Activated naive CD8-positive, alpha-beta T cell treated with anti-CD3 and anti-CD28 coated beads, Interleukin-2, amount 10 ng/mL, durations not matched to agents 7 days and 5 days (primary cell): ENCODE measurements at regions not wholly inside any gene's neighbourhood (a gene's known extent, or its start where the extent isn't known, plus 50 kb on each side); places are given as distances from the start of the nearest gene placed in this dataset.

Experiments
- ATAC-seq: fragments of 150-1000 bp; cut with Tn5 transposase; one replicate; pipeline ENCODE4 v1.10.0; 2021; ENCODE audit warnings: low read depth, moderate library complexity
- POLR2A ChIA-PET: fragments of 350-600 bp; sonication (Branson Sonifier 250); formaldehyde crosslinking; loops from one replicate; lab custom pipeline; 2021; ENCODE audit warnings: antibody characterized with exemption; lab: Charles Lee
- DNase-seq: peaks from one replicate; pipeline ENCODE4 v3.0.0; 2021
- H3K27ac Mint-ChIP-seq: one replicate; pipeline ENCODE4 v1.8.0; 2022; ENCODE audit warnings: mild to moderate bottlenecking, mixed read lengths
- H3K27me3 Mint-ChIP-seq: one replicate; pipeline ENCODE4 v1.8.0; 2022; ENCODE audit warnings: mild to moderate bottlenecking, moderate library complexity, mixed read lengths
- H3K36me3 Mint-ChIP-seq: one replicate; pipeline ENCODE4 v1.8.0; 2021; ENCODE audit warnings: mild to moderate bottlenecking, mixed read lengths
- H3K4me1 Mint-ChIP-seq: one replicate; pipeline ENCODE4 v1.8.0; 2021; ENCODE audit warnings: mixed read lengths
- H3K4me3 Mint-ChIP-seq: one replicate; pipeline ENCODE4 v1.8.0; 2022; ENCODE audit warnings: mild to moderate bottlenecking, moderate library complexity, mixed read lengths
- H3K9me3 Mint-ChIP-seq: one replicate; pipeline ENCODE4 v1.8.0; 2021; ENCODE audit warnings: mixed read lengths

- Mint-ChIP-seq H3K27me3 (no peaks in the 10 kb centered on the region), H3K4me3 (no peak overlapping the region), H3K4me1 (no peaks in the 10 kb centered on the region), H3K27ac (no peak overlapping the region), H3K9me3 (peaks cover 4% of the 10 kb centered on the region), H3K36me3 (no peaks in the 10 kb centered on the region)
- DNase-seq (no peak), ATAC-seq (no peak)
- POLR2A ChIA-PET = no interaction called here
Observed at GRCh38 chr4:137468836-137469235, 63.5 kb downstream of the PCDH18 start.

DNA sequence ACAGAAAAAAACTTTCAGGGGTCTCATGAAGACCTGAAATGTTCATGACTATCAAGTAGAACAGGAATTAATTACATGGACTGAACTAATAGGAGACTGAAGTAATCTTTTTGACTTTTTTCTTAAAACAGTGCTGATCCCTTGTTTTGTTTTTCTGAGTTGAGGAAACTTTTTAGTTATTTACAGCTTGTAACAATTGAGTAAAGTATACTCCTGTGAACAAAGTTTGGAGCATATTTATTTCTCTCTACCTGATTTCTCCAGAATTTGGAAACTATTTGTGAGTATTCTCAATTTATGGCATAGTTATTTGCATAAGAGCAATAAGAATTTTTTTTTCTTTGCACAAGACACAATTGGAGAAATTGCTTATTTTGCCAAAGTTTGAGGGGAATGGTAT, 64.8 kb downstream of the PCDH18 start:
- no peak overlapping the region for H3K27ac Mint-ChIP-seq

DNA sequence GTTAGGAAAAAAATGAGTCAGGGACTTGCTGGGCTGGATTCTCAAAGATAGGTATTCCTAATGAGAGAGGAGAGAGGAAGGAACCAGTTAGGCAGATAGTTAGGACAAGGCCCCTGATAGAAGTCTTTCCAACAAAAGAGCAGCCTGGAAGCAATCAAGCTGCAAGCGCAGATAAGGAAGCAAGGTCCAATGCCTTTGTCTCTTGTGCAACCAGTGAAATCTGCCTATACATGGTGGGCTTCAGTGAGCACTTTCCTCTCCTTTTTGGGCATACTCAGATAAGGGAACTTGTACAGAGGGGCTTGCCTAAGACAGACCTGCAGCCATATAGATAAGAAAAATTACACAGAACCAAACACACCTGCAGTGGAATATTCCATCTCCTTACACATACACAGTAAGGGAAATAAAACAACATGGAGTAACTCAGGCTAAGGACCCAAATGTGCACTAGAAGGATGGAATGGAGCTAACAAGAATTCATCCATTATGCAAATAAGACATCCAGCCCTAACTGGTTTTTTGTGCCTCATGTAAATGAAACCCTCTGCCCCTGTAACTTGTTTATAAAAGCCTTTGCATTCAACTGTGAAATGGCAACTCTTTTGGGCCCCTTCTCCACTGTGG, 68.8 kb downstream of the PCDH18 start:
- H3K4me1 Mint-ChIP-seq = no peaks in the 10 kb centered on the region
- H3K4me3 Mint-ChIP-seq = no peak overlapping the region
- no peaks in the 10 kb centered on the region for H3K27me3 Mint-ChIP-seq
- DNase-seq (no peak), ATAC-seq (no peak)
- no peak overlapping the region for H3K27ac Mint-ChIP-seq
- H3K36me3 Mint-ChIP-seq = no peaks in the 10 kb centered on the region
- H3K9me3 Mint-ChIP-seq = peaks cover 8% of the 10 kb centered on the region
- POLR2A ChIA-PET = no interaction called here

More for the DNA sequence above, 64.8 kb downstream of the PCDH18 start:
- Mint-ChIP-seq H3K36me3 (no peaks in the 10 kb centered on the region), H3K4me3 (no peak overlapping the region), H3K9me3 (peaks cover 6% of the 10 kb centered on the region), H3K4me1 (no peaks in the 10 kb centered on the region), H3K27me3 (no peaks in the 10 kb centered on the region)
- POLR2A ChIA-PET = no interaction called here
- DNase-seq = no peak
- ATAC-seq = no peak

DNA sequence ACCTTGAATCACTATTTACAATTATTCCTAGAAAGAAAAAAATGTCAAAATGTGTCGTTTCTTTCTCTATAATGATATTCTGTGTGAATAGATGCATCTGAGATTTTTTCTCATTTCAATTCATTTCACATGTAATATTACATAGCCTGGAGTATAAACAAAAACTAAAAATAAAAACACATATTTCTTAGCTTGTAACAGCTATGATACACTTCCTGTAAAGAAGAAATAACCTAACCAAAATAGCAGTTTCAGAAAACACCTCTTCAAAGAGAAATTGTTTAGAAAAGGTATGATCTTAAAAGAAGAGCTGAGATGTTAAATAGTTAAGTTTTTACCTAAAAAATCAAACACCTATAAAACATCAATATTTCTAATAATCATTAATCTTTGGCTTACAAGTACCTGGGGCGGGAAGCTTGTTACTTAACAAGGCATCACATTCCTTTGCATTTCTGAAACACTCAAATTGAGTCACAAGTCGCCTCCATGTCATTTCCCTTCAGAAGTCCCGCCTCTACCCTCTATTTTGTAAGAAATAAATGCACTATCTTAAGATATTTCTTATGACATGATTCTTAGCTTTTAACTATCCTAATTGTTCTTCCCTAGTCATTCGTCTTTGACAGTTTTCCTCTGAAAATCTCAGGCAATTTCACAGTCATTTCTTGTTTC, 76.5 kb downstream of the PCDH18 start:
- no peaks in the 10 kb centered on the region for H3K27me3 Mint-ChIP-seq
- POLR2A ChIA-PET = no interaction called here
- no peak for ATAC-seq

DNA sequence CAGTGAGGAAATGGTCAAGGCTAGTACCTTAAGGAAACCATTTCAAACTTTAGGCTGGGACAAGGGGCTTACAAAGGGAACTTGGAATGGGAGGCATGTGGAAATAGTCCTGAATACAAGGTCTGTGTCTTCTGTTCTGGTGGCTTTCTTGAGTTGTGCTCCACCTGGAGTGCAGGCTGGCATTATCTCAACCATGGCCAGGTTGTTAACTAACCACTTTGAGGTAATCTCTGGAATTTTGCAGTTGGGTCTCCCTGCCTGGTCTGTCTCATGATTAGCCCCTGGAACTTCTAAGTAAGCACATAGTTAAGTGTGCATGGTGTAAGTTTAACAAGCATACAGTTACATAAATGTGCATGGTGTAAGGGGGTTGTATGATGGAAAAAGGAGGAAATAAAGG, 77.5 kb downstream of the PCDH18 start:
- H3K36me3 Mint-ChIP-seq = no peaks in the 10 kb centered on the region
- no peaks in the 10 kb centered on the region for H3K9me3 Mint-ChIP-seq
- ATAC-seq = no peak
- no peak overlapping the region for H3K27ac Mint-ChIP-seq
- no peak for DNase-seq
- POLR2A ChIA-PET = no interaction called here
- no peaks in the 10 kb centered on the region for H3K4me1 Mint-ChIP-seq
- H3K27me3 Mint-ChIP-seq = no peaks in the 10 kb centered on the region
- H3K4me3 Mint-ChIP-seq = no peak overlapping the region

More for the DNA sequence above, 76.5 kb downstream of the PCDH18 start:
- Mint-ChIP-seq H3K4me3 (no peak overlapping the region), H3K4me1 (no peaks in the 10 kb centered on the region), H3K9me3 (no peaks in the 10 kb centered on the region), H3K27ac (no peak overlapping the region), H3K36me3 (no peaks in the 10 kb centered on the region)
- DNase-seq = no peak

DNA sequence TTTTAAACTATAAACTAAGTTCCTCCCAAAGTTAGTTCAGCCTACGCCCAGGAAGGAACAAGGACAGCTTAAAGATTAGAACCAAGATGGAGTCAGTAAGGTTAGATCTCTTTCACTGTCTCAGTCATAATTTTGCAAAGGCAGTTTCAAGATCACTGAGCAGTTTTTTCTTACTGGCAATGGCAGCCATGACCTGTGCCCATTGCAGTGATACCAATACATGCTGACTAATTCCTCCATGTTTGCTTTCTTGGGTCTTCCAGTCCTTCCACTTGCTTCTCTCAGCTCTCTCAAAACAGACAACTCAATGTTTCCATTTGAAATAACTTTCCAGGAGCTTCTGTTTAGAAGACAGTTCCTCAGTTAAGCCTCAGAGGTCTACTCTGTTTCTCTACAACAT, 79.5 kb downstream of the PCDH18 start:
- Mint-ChIP-seq H3K9me3 (no peaks in the 10 kb centered on the region), H3K36me3 (no peaks in the 10 kb centered on the region), H3K27me3 (no peaks in the 10 kb centered on the region), H3K27ac (no peak overlapping the region), H3K4me3 (no peak overlapping the region), H3K4me1 (no peaks in the 10 kb centered on the region)
- POLR2A ChIA-PET = no interaction called here
- no peak for ATAC-seq
- DNase-seq = no peak

DNA sequence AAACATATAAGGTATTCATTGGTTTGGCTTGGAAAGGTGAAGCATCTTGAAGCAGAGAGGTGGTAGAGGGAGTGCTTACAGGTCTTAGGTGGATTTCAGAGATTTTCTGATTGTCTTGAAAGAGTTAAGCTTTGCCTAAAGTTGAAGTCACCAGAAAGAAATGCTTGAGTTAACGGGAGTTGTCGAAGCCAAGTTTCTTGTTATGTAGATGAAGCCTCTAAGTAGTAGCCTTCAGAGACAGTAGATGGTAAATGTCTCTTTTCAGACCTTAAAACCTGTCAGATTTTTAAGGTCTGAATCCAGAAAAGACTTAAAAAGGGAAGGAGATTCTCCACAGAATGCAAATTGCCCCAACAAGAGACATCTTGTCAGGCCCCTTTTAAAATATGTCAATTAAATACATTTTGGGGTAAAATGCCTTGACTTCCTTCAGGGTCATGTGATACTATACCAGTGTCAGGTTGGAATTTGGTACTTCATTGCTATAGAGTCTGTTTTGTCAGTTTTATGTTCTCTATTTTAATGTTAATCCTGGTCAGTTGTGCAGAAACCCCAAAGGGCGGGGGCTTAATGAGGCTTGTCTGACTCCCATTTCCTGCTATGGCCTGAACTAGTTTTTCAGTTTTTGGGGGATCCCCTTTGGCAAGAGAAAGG, 81.0 kb downstream of the PCDH18 start:
- Mint-ChIP-seq H3K4me3 (no peak overlapping the region), H3K27ac (no peak overlapping the region), H3K27me3 (no peaks in the 10 kb centered on the region), H3K4me1 (no peaks in the 10 kb centered on the region), H3K9me3 (no peaks in the 10 kb centered on the region), H3K36me3 (no peaks in the 10 kb centered on the region)
- no peak for ATAC-seq
- no peak for DNase-seq
- POLR2A ChIA-PET = no interaction called here

DNA sequence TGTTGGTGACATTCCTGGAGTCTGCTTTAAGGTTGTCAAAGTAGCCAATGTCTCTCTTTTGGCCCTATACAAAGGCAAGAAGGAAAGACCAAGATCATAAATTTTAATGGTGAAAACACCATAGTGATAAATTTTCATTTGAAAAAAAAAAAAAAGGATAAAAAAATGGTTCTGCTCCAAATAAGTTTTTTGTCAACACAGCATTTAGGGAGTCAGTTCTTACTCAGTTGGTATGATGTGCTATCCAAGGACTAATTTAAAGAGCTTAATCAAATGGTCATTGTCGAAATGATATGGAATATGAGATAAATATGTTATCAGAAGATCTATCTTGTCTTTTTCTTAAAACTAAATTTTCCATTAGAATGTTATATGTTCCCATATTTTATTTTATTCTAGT, 83.9 kb downstream of the PCDH18 start:
- no peaks in the 10 kb centered on the region for H3K4me1 Mint-ChIP-seq
- DNase-seq (no peak), ATAC-seq (no peak)
- POLR2A ChIA-PET = no interaction called here
- H3K36me3 Mint-ChIP-seq = no peaks in the 10 kb centered on the region
- H3K9me3 Mint-ChIP-seq = no peaks in the 10 kb centered on the region
- no peak overlapping the region for H3K27ac Mint-ChIP-seq
- H3K4me3 Mint-ChIP-seq = no peak overlapping the region
- H3K27me3 Mint-ChIP-seq = no peaks in the 10 kb centered on the region

DNA sequence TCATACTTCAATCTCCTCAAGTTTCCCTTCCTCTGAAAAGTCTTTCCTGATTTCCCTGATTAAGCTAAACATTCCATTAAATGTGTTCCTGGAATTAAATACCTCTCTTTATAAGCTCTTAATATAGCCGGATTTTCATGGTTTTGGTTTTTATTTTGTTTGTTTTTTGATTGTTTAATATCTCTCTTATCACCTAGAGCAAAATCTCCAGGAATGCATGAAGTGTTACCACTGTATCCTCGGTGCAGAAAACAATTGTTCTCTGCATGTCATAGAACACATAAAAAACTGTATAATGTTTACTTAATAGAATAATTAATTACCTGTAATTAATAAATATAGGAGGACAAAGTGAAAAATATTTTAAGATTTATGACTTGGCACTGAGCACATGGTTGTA, 86.2 kb downstream of the PCDH18 start:
- no peak for DNase-seq
- POLR2A ChIA-PET = no interaction called here

GRCh38 chr4:137443031-137443800, 89.1 kb downstream of the PCDH18 start:
- no peaks in the 10 kb centered on the region for H3K9me3 Mint-ChIP-seq
- H3K27ac Mint-ChIP-seq = no peak overlapping the region
- no peaks in the 10 kb centered on the region for H3K4me1 Mint-ChIP-seq
- H3K36me3 Mint-ChIP-seq = no peaks in the 10 kb centered on the region
- ATAC-seq (no peak), DNase-seq (no peak)
- H3K27me3 Mint-ChIP-seq = no peaks in the 10 kb centered on the region
- H3K4me3 Mint-ChIP-seq = no peak overlapping the region
- POLR2A ChIA-PET = no interaction called here

More for the DNA sequence above, 86.2 kb downstream of the PCDH18 start:
- no peaks in the 10 kb centered on the region for H3K4me1 Mint-ChIP-seq
- H3K27ac Mint-ChIP-seq = no peak overlapping the region
- ATAC-seq = no peak
- H3K27me3 Mint-ChIP-seq = no peaks in the 10 kb centered on the region
- H3K9me3 Mint-ChIP-seq = no peaks in the 10 kb centered on the region
- H3K36me3 Mint-ChIP-seq = no peaks in the 10 kb centered on the region
- H3K4me3 Mint-ChIP-seq = no peak overlapping the region

DNA sequence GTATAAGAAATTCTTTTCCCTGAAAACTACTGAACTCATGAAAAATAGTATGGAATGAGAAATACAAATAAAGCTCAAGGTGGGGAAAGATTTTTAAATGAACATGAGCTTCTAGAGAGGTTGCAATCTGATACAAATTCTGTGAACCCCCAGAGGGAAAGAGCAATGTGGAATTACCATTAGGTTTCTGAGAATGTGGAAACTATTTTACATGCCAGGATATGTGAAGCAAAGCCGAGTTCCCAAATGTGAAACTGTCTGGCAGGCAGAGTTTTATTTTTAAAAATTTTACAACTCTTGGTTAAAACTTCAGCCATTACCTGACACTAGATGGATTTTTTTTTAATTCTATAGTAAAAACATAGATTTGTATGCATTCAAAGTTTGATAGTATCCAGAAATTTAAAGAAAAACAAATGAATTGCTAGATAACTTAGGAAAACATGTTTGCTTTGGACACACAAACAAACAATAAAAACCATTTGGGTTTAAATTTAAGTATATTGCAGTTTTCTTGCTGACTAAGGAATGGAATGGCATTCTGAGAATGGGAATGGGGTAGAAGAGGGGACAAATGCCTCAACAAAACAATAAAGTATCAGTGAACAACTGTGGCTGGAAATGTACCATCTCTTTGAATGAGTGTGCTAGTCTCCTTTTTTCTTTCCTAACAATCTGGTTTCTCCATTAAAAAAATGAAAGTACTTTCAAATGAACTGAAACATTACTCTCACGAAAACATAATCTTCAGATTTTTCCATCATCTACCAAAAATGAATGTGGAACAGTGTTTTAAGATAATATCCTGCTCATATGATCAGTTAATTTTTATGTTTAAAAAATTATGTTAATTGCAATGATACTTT, 99.6 kb downstream of the PCDH18 start:
- Mint-ChIP-seq H3K36me3 (no peaks in the 10 kb centered on the region), H3K27me3 (no peaks in the 10 kb centered on the region), H3K27ac (no peak overlapping the region), H3K4me1 (no peaks in the 10 kb centered on the region), H3K4me3 (no peak overlapping the region), H3K9me3 (no peaks in the 10 kb centered on the region)
- no peak for ATAC-seq
- POLR2A ChIA-PET = no interaction called here
- no peak for DNase-seq

- Mint-ChIP-seq H3K27ac (no peak overlapping the region), H3K27me3 (no peaks in the 10 kb centered on the region), H3K4me3 (no peak overlapping the region), H3K4me1 (no peaks in the 10 kb centered on the region), H3K9me3 (no peaks in the 10 kb centered on the region), H3K36me3 (no peaks in the 10 kb centered on the region)
- POLR2A ChIA-PET = no interaction called here
- ATAC-seq (no peak), DNase-seq (no peak)
Observed at GRCh38 chr4:137430171-137430570, 102.1 kb downstream of the PCDH18 start.

GRCh38 chr4:137427411-137427810, 104.9 kb downstream of the PCDH18 start:
- no peak for ATAC-seq
- Mint-ChIP-seq H3K4me3 (no peak overlapping the region), H3K4me1 (no peaks in the 10 kb centered on the region), H3K36me3 (no peaks in the 10 kb centered on the region), H3K9me3 (no peaks in the 10 kb centered on the region), H3K27me3 (no peaks in the 10 kb centered on the region), H3K27ac (no peak overlapping the region)
- no peak for DNase-seq
- POLR2A ChIA-PET = no interaction called here
